Common myeloid progenitor, CD34-positive (primary cell): ENCODE measurements at regions not wholly inside any gene's neighbourhood (a gene's known extent, or its start where the extent isn't known, plus 50 kb on each side); places are given as distances from the start of the nearest gene placed in this dataset.
"Not testable (repeated sequence)": the region's sequence is repeated elsewhere in the genome, so short reads cannot be mapped to it uniquely, and the experiment has no call there.

Experiments
- CTCF ChIA-PET: fragments of 350-600 bp; sonication (Branson Sonifier 250); formaldehyde crosslinking; loops from one replicate; lab custom pipeline; 2021; ENCODE audit warnings: antibody characterized with exemption; lab: Charles Lee
- POLR2A ChIA-PET: fragments of 350-600 bp; sonication (Branson Sonifier 250); formaldehyde crosslinking; loops from one replicate; lab custom pipeline; 2021; ENCODE audit warnings: antibody characterized with exemption; lab: Charles Lee
- DNase-seq, 3 donors: peaks; one replicate each; pipeline versions ENCODE4 v3.0.0 to v3.0.0-alpha.2; 2013
- H3K27ac ChIP-seq, 2 experiments: 1 replicate in 1 of 2; 2 replicates in 1 of 2; pipeline ENCODE4 v1.7.0; 2013; ENCODE audit warnings: inconsistent platforms in 2 of 2, low read length in 2 of 2, mild to moderate bottlenecking in 2 of 2, low read depth in 1 of 2, moderate library complexity in 1 of 2; ENCODE audit not compliant: severe bottlenecking in 2 of 2, insufficient read depth in 1 of 2, poor library complexity in 1 of 2
- H3K27me3 ChIP-seq, 5 experiments: replicated peaks in 2 of 5; 1 replicate in 3 of 5; 2 replicates in 2 of 5; pipeline versions ENCODE4 v1.6.1 to v1.7.0; 2013; ENCODE audit warnings: low read length in 4 of 5, mild to moderate bottlenecking in 2 of 5, moderate library complexity in 2 of 5, inconsistent platforms in 1 of 5; ENCODE audit not compliant: insufficient read depth in 5 of 5, control insufficient read depth in 4 of 5
- H3K36me3 ChIP-seq, 4 experiments: 1 replicate in 2 of 4; 2 replicates in 2 of 4; pipeline versions ENCODE4 v1.6.1 to v1.7.0; 2013; ENCODE audit warnings: low read length in 3 of 4, control low read depth in 1 of 4, mild to moderate bottlenecking in 1 of 4; ENCODE audit not compliant: control insufficient read depth in 4 of 4, insufficient read depth in 4 of 4
- H3K4me1 ChIP-seq, 4 experiments: 1 replicate in 3 of 4; 2 replicates in 1 of 4; pipeline versions ENCODE4 v1.6.1 to v1.7.1; 2013; ENCODE audit warnings: low read length in 3 of 4, mild to moderate bottlenecking in 3 of 4, control low read depth in 1 of 4, inconsistent platforms in 1 of 4, moderate library complexity in 1 of 4; ENCODE audit not compliant: control insufficient read depth in 4 of 4, insufficient read depth in 4 of 4; ENCODE audit errors: control extremely low read depth in 1 of 4
- H3K4me3 ChIP-seq, 7 experiments: 1 replicate in 4 of 7; 2 replicates in 3 of 7; pipeline versions ENCODE4 v1.5.1 to v1.7.0; 2013; ENCODE audit warnings: mild to moderate bottlenecking in 7 of 7, low read length in 6 of 7, moderate library complexity in 6 of 7, inconsistent platforms in 2 of 7, low read depth in 2 of 7, control low read depth in 1 of 7; ENCODE audit not compliant: insufficient read depth in 4 of 7, control insufficient read depth in 1 of 7; ENCODE audit errors: extremely low read depth in 1 of 7
- H3K9me3 ChIP-seq, 5 experiments: 1 replicate in 4 of 5; 2 replicates in 1 of 5; pipeline versions ENCODE4 v1.6.1 to v1.7.1; 2013; ENCODE audit warnings: low read length in 4 of 5, mild to moderate bottlenecking in 2 of 5, inconsistent platforms in 1 of 5, low read depth in 1 of 5, moderate library complexity in 1 of 5; ENCODE audit not compliant: control insufficient read depth in 4 of 5, insufficient read depth in 2 of 5; ENCODE audit errors: control extremely low read depth in 1 of 5
- WGBS: methylation state at CpG from one replicate; pipeline ENCODE4 v1.1.5; 2013; ENCODE audit not compliant: insufficient coverage; 5-methylcytosine and 5-hydroxymethylcytosine counted together

- H3K36me3 ChIP-seq, result no peaks in the 10 kb centered on the region
- no peak overlapping the region for H3K27ac ChIP-seq
- H3K27me3 ChIP-seq, result no peaks in the 10 kb centered on the region
- ChIA-PET POLR2A (no interaction called here), CTCF (no interaction called here)
- H3K9me3 ChIP-seq, result peaks cover 0 to 2% (median 0%) of the 10 kb centered on the region in 5 experiments
- WGBS, result 95% methylated on average over 2 of the region's 4 CpGs
- no peak for DNase-seq
- H3K4me1 ChIP-seq, result peaks cover 0 to 13% (median 6%) of the 10 kb centered on the region in 4 experiments
- no peak overlapping the region for H3K4me3 ChIP-seq
Observed at GRCh38 chr9:82894961-82895821, 167.8 kb downstream of the RASEF start.

DNA sequence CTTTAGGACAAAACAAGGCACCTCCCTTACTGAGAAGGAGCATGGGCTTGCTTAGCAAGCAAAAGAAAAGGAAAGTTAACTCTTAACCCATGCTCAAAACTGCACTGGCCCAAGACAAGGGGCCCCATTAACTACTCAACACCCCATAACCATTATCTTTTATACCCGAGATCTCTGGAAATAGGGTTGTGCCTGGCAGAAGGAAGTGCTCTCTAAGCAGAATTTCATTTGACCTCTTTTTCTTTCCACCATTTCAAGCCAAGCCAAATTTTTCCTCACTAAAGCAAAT is 167.2 kb downstream of the RASEF start:
- no peaks in the 10 kb centered on the region for H3K27me3 ChIP-seq
- ChIA-PET CTCF (no interaction called here), POLR2A (no interaction called here)
- no peak for DNase-seq
- H3K4me1 ChIP-seq, result peaks cover 0 to 7% (median 3%) of the 10 kb centered on the region in 4 experiments
- no peak overlapping the region for H3K4me3 ChIP-seq
- H3K36me3 ChIP-seq, result no peaks in the 10 kb centered on the region
- no CpG with 5 or more reads among the region's 1 CpG for WGBS
- peaks cover 0 to 2% (median 0%) of the 10 kb centered on the region in 5 experiments for H3K9me3 ChIP-seq
- no peak overlapping the region for H3K27ac ChIP-seq

- Histone ChIP-seq H3K27ac (no peak overlapping the region), H3K27me3 (no peaks in the 10 kb centered on the region), H3K4me3 (no peak overlapping the region), H3K36me3 (no peaks in the 10 kb centered on the region), H3K4me1 (no peaks in the 10 kb centered on the region), H3K9me3 (no peaks in the 10 kb centered on the region)
- WGBS, result no CpG with 5 or more reads among the region's 4 CpGs
- ChIA-PET POLR2A (no interaction called here), CTCF (no interaction called here)
- DNase-seq, result no peak
Observed at GRCh38 chr9:82903503-82903902, 159.4 kb downstream of the RASEF start.

DNA sequence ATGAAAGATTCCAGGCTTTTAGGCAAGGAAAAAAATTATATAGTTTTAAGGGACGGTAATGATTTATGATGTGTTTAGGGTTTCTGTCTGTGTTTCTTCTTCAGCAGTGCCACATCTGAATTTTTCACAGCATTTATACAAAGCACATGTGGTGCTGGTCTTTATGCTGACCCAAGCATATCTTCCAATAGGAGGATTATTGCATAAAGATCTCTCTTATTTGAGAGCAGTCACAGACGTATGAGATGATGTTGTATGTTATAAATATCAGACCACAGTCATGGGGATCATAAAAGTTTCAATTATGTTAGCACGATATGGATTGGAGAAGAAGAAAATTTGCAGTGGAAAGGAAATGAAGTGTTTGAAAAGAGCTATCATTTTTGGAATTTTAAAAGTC is 150.9 kb downstream of the RASEF start:
- DNase-seq, result no peak
- CTCF ChIA-PET, result interaction anchor here (0.8 to 1.1 kb wide), 2 partner anchors 47 to 294 kb away, joined by 3 to 5 read pairs; no protein-coding TSS in a partner anchor
- Histone ChIP-seq H3K9me3 (peaks cover 0 to 11% (median 6%) of the 10 kb centered on the region in 5 experiments), H3K27me3 (no peaks in the 10 kb centered on the region), H3K36me3 (no peaks in the 10 kb centered on the region), H3K4me1 (no peaks in the 10 kb centered on the region), H3K27ac (no peak overlapping the region), H3K4me3 (no peak overlapping the region)
- POLR2A ChIA-PET, result no interaction called here
- WGBS, result 20% methylated on average over 1 of the region's 3 CpGs

GRCh38 chr9:82912645-82913044 is 150.3 kb downstream of the RASEF start:
- Histone ChIP-seq H3K27me3 (no peaks in the 10 kb centered on the region), H3K9me3 (peaks cover 0 to 11% (median 6%) of the 10 kb centered on the region in 5 experiments), H3K4me3 (no peak overlapping the region), H3K36me3 (no peaks in the 10 kb centered on the region), H3K4me1 (no peaks in the 10 kb centered on the region), H3K27ac (no peak overlapping the region)
- POLR2A ChIA-PET, result no interaction called here
- CTCF ChIA-PET, result interaction anchor here (0.8 to 1.1 kb wide), 5 partner anchors 13 to 306 kb away, joined by 3 to 5 read pairs (median 3); no protein-coding TSS in a partner anchor
- peak; percentile 4 to 14 (median 5) for DNase-seq
- WGBS, result no CpG with 5 or more reads among the region's 1 CpG

GRCh38 chr9:82916238-82916637 is 146.7 kb downstream of the RASEF start:
- POLR2A ChIA-PET, H3K4me3 ChIP-seq, CTCF ChIA-PET, DNase-seq, H3K36me3 ChIP-seq, H3K27me3 ChIP-seq, H3K27ac ChIP-seq, H3K4me1 ChIP-seq: not testable (repeated sequence)
- 100% methylated on average over 1 of the region's 1 CpG for WGBS
- H3K9me3 ChIP-seq, result peaks cover 0 to 11% (median 6%) of the 10 kb centered on the region in 5 experiments

DNA sequence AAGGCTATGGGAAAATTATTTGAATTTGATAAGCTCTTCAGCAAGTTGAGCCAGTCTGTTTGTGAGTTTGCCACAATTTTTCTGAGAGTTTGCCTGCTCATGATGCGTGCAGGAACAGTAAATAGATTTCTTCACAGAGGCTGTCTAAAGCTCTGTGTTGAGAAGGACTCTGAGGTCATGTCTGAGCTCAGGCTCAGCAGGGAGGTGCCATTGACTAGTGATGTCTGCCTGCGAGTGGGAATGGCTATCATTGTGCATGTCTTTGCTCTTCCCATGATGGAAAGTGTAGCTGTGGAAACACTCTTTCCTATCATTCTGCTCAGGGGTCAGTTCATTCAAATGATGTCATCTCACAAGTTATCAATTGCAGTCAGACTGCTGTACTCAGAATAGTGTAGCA is 142.8 kb downstream of the RASEF start:
- ChIA-PET CTCF (no interaction called here), POLR2A (no interaction called here)
- H3K27ac ChIP-seq, result no peak overlapping the region
- no peak overlapping the region for H3K4me3 ChIP-seq
- no peak for DNase-seq
- H3K9me3 ChIP-seq, result peaks cover 0 to 11% (median 6%) of the 10 kb centered on the region in 5 experiments
- no peaks in the 10 kb centered on the region for H3K27me3 ChIP-seq
- H3K36me3 ChIP-seq, result no peaks in the 10 kb centered on the region
- no peaks in the 10 kb centered on the region for H3K4me1 ChIP-seq
- 89% methylated on average over 1 of the region's 2 CpGs for WGBS
